ENCODE measurements at regions not wholly inside any gene's neighbourhood (a gene's known extent, or its start where the extent isn't known, plus 50 kb on each side); places are given as distances from the start of the nearest gene placed in this dataset.

DNA sequence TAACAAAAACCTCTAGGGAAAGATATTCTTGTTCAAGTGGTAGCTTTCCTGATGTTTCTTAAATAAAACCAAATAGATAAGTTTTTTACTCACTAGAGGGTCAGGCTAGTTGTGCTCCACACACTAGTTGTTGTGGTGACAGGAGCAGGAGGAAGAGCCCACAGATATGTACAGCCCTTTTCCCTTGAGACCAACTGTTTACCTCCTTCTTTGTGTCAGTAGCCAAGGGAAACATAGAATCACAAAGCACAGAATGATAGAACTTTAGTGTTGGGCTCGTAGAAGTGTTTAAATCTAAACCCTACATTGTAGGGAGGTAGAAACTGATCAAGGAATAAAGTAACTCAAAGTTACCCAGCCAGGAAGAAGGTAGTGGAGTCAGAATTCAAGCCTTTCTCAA lies 309.0 kb downstream of the CTH start:
- no peak for TF ChIP-seq POLR2A (IDR thresholded peaks at IDR 0.05)
- TF ChIP-seq, protein P1, sequence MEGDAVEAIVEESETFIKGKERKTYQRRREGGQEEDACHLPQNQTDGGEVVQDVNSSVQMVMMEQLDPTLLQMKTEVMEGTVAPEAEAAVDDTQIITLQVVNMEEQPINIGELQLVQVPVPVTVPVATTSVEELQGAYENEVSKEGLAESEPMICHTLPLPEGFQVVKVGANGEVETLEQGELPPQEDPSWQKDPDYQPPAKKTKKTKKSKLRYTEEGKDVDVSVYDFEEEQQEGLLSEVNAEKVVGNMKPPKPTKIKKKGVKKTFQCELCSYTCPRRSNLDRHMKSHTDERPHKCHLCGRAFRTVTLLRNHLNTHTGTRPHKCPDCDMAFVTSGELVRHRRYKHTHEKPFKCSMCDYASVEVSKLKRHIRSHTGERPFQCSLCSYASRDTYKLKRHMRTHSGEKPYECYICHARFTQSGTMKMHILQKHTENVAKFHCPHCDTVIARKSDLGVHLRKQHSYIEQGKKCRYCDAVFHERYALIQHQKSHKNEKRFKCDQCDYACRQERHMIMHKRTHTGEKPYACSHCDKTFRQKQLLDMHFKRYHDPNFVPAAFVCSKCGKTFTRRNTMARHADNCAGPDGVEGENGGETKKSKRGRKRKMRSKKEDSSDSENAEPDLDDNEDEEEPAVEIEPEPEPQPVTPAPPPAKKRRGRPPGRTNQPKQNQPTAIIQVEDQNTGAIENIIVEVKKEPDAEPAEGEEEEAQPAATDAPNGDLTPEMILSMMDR (IDR thresholded peaks at IDR 0.05), result no peak
